H1 (cell line): ENCODE measurements at regions not wholly inside any gene's neighbourhood (a gene's known extent, or its start where the extent isn't known, plus 50 kb on each side); places are given as distances from the start of the nearest gene placed in this dataset.

Experiments
- CHD2 ChIP-seq: IDR thresholded peaks from 2 replicates; pipeline ENCODE4 v1.6.1; 2012; ENCODE audit warnings: low read length, improper control_type of control experiment
- EGR1 ChIP-seq: IDR thresholded peaks from 2 replicates; pipeline ENCODE4 v1.6.1; 2011; ENCODE audit warnings: low read depth, low read length, borderline replicate concordance
- KDM5A ChIP-seq: fragments of 200-600 bp; IDR thresholded peaks from 2 replicates; pipeline ENCODE4 v1.7.1; 2012; ENCODE audit warnings: mild to moderate bottlenecking, low read length, inconsistent platforms, mixed read lengths
- MAFK ChIP-seq: IDR thresholded peaks from 2 replicates; pipeline ENCODE4 v1.6.1; 2012; ENCODE audit warnings: low read depth, mild to moderate bottlenecking, improper control_type of control experiment, low read length
- SAP30 ChIP-seq: fragments of 300-600 bp; sonication (generic); IDR thresholded peaks from 2 replicates; pipeline ENCODE4 v1.7.1; 2012; ENCODE audit warnings: low read length, moderate library complexity, mild to moderate bottlenecking, inconsistent platforms; ENCODE audit not compliant: insufficient read depth, insufficient replicate concordance
- SUZ12 ChIP-seq: fragments of 200-600 bp; sonication (generic); IDR thresholded peaks from 2 replicates; pipeline ENCODE4 v1.6.1; 2012; ENCODE audit warnings: mild to moderate bottlenecking, inconsistent platforms, low read length, moderate library complexity, mixed read lengths
- TAF7 ChIP-seq: optimal IDR thresholded peaks from 2 replicates; pipeline ENCODE3; 2011; ENCODE audit warnings: low read depth, mild to moderate bottlenecking, inconsistent platforms, low read length, moderate library complexity, borderline replicate concordance
- USF2 ChIP-seq: IDR thresholded peaks from 2 replicates; pipeline ENCODE4 v1.6.1; 2011; ENCODE audit warnings: low read length, improper control_type of control experiment

GRCh38 chr9:105114964-105115728 lies 129.3 kb upstream of the SLC44A1 start (continued):
- TF ChIP-seq EGR1 (no peak), MAFK (no peak), SUZ12 (no peak), TAF7 (no peak), KDM5A (no peak), CHD2 (no peak), USF2 (no peak), SAP30 (no peak)
